ENCODE measurements at regions not wholly inside any gene's neighbourhood (a gene's known extent, or its start where the extent isn't known, plus 50 kb on each side); places are given as distances from the start of the nearest gene placed in this dataset.
A peak's percentile ranks its signal among the peaks of the same experiment; 100 is the strongest.

- Histone ChIP-seq H2BK5ac (ENCODE audit: low read depth, low read length, poor library complexity, severe bottlenecking) (no peak overlapping the region), H2BK15ac (ENCODE audit: low read depth, poor library complexity, severe bottlenecking) (no peak overlapping the region), H3K4me3 (ENCODE audit: insufficient read depth in 1 of 2, low read depth in 1 of 2, low read length in 2 of 2) (no peak overlapping the region), H3K9ac (ENCODE audit: low read length) (no peak overlapping the region), H3K4ac (ENCODE audit: low read depth in 1 of 2, low read length in 2 of 2) (no peak overlapping the region), H3K18ac (ENCODE audit: low read depth in 1 of 2, low read length in 2 of 2) (no peak overlapping the region), H3K4me2 (ENCODE audit: low read length, poor library complexity, severe bottlenecking) (no peak overlapping the region), H2AK5ac (ENCODE audit: low read length, severe bottlenecking) (no peak overlapping the region), H3K36me3 (ENCODE audit: control insufficient read depth in 1 of 2, insufficient read depth in 2 of 2, low read depth in 1 of 2, low read length in 2 of 2) (no peaks in the 10 kb centered on the region), H4K91ac (ENCODE audit: low read length) (no peak overlapping the region), H3K14ac (ENCODE audit: low read length in 2 of 2) (no peak overlapping the region), H2AFZ (ENCODE audit: low read depth, low read length) (no peak overlapping the region), H2BK120ac (ENCODE audit: low read depth, low read length) (no peak overlapping the region), H2BK12ac (ENCODE audit: low read length in 2 of 2) (no peak overlapping the region), H3K23ac (ENCODE audit: low read length in 2 of 2) (no peak overlapping the region), H3K27me3 (ENCODE audit: control insufficient read depth in 1 of 2, insufficient read depth in 1 of 2, low read length in 2 of 2) (no peaks in the 10 kb centered on the region), H3K27ac (ENCODE audit: low read length, poor library complexity, severe bottlenecking) (no peak overlapping the region), H3K9me3 (ENCODE audit: control insufficient read depth, low read length) (no peaks in the 10 kb centered on the region), H3K79me1 (replicated peaks; ENCODE audit: low read length, poor library complexity, severe bottlenecking) (no peaks in the 10 kb centered on the region), H3K4me1 (ENCODE audit: control insufficient read depth, insufficient read depth, low read depth, low read length) (no peaks in the 10 kb centered on the region), H4K8ac (ENCODE audit: low read length) (no peak overlapping the region)
- DNase-seq, result no peak
- WGBS, result 100% methylated on average over 1 of the region's 3 CpGs
Observed at GRCh38 chr3:182713111-182713510, 80.2 kb upstream of the ATP11B start.

GRCh38 chr3:182713743-182714517, 79.4 kb upstream of the ATP11B start:
- Histone ChIP-seq H3K27me3 (ENCODE audit: control insufficient read depth in 1 of 2, insufficient read depth in 1 of 2, low read length in 2 of 2) (no peaks in the 10 kb centered on the region), H3K18ac (ENCODE audit: low read depth in 1 of 2, low read length in 2 of 2) (no peak overlapping the region), H3K14ac (ENCODE audit: low read length in 2 of 2) (no peak overlapping the region), H3K79me1 (replicated peaks; ENCODE audit: low read length, poor library complexity, severe bottlenecking) (no peaks in the 10 kb centered on the region), H4K8ac (ENCODE audit: low read length) (no peak overlapping the region), H2BK5ac (ENCODE audit: low read depth, low read length, poor library complexity, severe bottlenecking) (no peak overlapping the region), H4K91ac (ENCODE audit: low read length) (no peak overlapping the region), H2BK12ac (ENCODE audit: low read length in 2 of 2) (no peak overlapping the region), H3K27ac (ENCODE audit: low read length, poor library complexity, severe bottlenecking) (no peak overlapping the region), H3K4ac (ENCODE audit: low read depth in 1 of 2, low read length in 2 of 2) (no peak overlapping the region), H2AK5ac (ENCODE audit: low read length, severe bottlenecking) (no peak overlapping the region), H3K4me2 (ENCODE audit: low read length, poor library complexity, severe bottlenecking) (no peak overlapping the region), H3K4me1 (ENCODE audit: control insufficient read depth, insufficient read depth, low read depth, low read length) (no peaks in the 10 kb centered on the region), H3K9me3 (ENCODE audit: control insufficient read depth, low read length) (no peaks in the 10 kb centered on the region), H3K9ac (ENCODE audit: low read length) (no peak overlapping the region), H2AFZ (ENCODE audit: low read depth, low read length) (no peak overlapping the region), H3K4me3 (ENCODE audit: insufficient read depth in 1 of 2, low read depth in 1 of 2, low read length in 2 of 2) (no peak overlapping the region), H2BK120ac (ENCODE audit: low read depth, low read length) (no peak overlapping the region), H2BK15ac (ENCODE audit: low read depth, poor library complexity, severe bottlenecking) (no peak overlapping the region), H3K23ac (ENCODE audit: low read length in 2 of 2) (no peak overlapping the region), H3K36me3 (ENCODE audit: control insufficient read depth in 1 of 2, insufficient read depth in 2 of 2, low read depth in 1 of 2, low read length in 2 of 2) (no peaks in the 10 kb centered on the region)
- WGBS, result 29% methylated on average over 3 of the region's 4 CpGs
- DNase-seq, result peak; percentile 73

GRCh38 chr3:182715006-182715405, 78.3 kb upstream of the ATP11B start:
- H2AK5ac ChIP-seq (ENCODE audit: low read length, severe bottlenecking), result no peak overlapping the region
- no peaks in the 10 kb centered on the region for H3K79me1 ChIP-seq (replicated peaks; ENCODE audit: low read length, poor library complexity, severe bottlenecking)
- no peak overlapping the region for H2BK12ac ChIP-seq (ENCODE audit: low read length in 2 of 2)
- H3K9me3 ChIP-seq (ENCODE audit: control insufficient read depth, low read length), result no peaks in the 10 kb centered on the region
- no peak overlapping the region for H2AFZ ChIP-seq (ENCODE audit: low read depth, low read length)
- WGBS, result 95% methylated on average over 2 of the region's 2 CpGs
- H3K4me3 ChIP-seq (ENCODE audit: insufficient read depth in 1 of 2, low read depth in 1 of 2, low read length in 2 of 2), result no peak overlapping the region
- H3K9ac ChIP-seq (ENCODE audit: low read length), result no peak overlapping the region
- H2BK5ac ChIP-seq (ENCODE audit: low read depth, low read length, poor library complexity, severe bottlenecking), result no peak overlapping the region
- no peak overlapping the region for H4K91ac ChIP-seq (ENCODE audit: low read length)
- no peaks in the 10 kb centered on the region for H3K4me1 ChIP-seq (ENCODE audit: control insufficient read depth, insufficient read depth, low read depth, low read length)
- no peaks in the 10 kb centered on the region for H3K36me3 ChIP-seq (ENCODE audit: control insufficient read depth in 1 of 2, insufficient read depth in 2 of 2, low read depth in 1 of 2, low read length in 2 of 2)
- H4K8ac ChIP-seq (ENCODE audit: low read length), result no peak overlapping the region
- no peak overlapping the region for H3K4me2 ChIP-seq (ENCODE audit: low read length, poor library complexity, severe bottlenecking)
- H3K14ac ChIP-seq (ENCODE audit: low read length in 2 of 2), result no peak overlapping the region
- H3K27ac ChIP-seq (ENCODE audit: low read length, poor library complexity, severe bottlenecking), result no peak overlapping the region
- no peak overlapping the region for H3K23ac ChIP-seq (ENCODE audit: low read length in 2 of 2)
- no peak overlapping the region for H3K4ac ChIP-seq (ENCODE audit: low read depth in 1 of 2, low read length in 2 of 2)
- no peak overlapping the region for H2BK120ac ChIP-seq (ENCODE audit: low read depth, low read length)
- no peaks in the 10 kb centered on the region for H3K27me3 ChIP-seq (ENCODE audit: control insufficient read depth in 1 of 2, insufficient read depth in 1 of 2, low read length in 2 of 2)
- no peak overlapping the region for H3K18ac ChIP-seq (ENCODE audit: low read depth in 1 of 2, low read length in 2 of 2)
- no peak overlapping the region for H2BK15ac ChIP-seq (ENCODE audit: low read depth, poor library complexity, severe bottlenecking)
- DNase-seq, result no peak

GRCh38 chr3:182716114-182716688, 77.1 kb upstream of the ATP11B start:
- H3K18ac ChIP-seq (ENCODE audit: low read depth in 1 of 2, low read length in 2 of 2), result no peak overlapping the region
- no peak overlapping the region for H3K23ac ChIP-seq (ENCODE audit: low read length in 2 of 2)
- H3K79me1 ChIP-seq (replicated peaks; ENCODE audit: low read length, poor library complexity, severe bottlenecking), result no peaks in the 10 kb centered on the region
- H3K4ac ChIP-seq (ENCODE audit: low read depth in 1 of 2, low read length in 2 of 2), result no peak overlapping the region
- H2BK12ac ChIP-seq (ENCODE audit: low read length in 2 of 2), result no peak overlapping the region
- H3K27me3 ChIP-seq (ENCODE audit: control insufficient read depth in 1 of 2, insufficient read depth in 1 of 2, low read length in 2 of 2), result no peaks in the 10 kb centered on the region
- H3K27ac ChIP-seq (ENCODE audit: low read length, poor library complexity, severe bottlenecking), result no peak overlapping the region
- H4K91ac ChIP-seq (ENCODE audit: low read length), result no peak overlapping the region
- H3K4me2 ChIP-seq (ENCODE audit: low read length, poor library complexity, severe bottlenecking), result no peak overlapping the region
- H3K9ac ChIP-seq (ENCODE audit: low read length), result no peak overlapping the region
- no peak overlapping the region for H4K8ac ChIP-seq (ENCODE audit: low read length)
- H2BK15ac ChIP-seq (ENCODE audit: low read depth, poor library complexity, severe bottlenecking), result no peak overlapping the region
- H2BK120ac ChIP-seq (ENCODE audit: low read depth, low read length), result no peak overlapping the region
- no peak overlapping the region for H3K4me3 ChIP-seq (ENCODE audit: insufficient read depth in 1 of 2, low read depth in 1 of 2, low read length in 2 of 2)
- no peaks in the 10 kb centered on the region for H3K36me3 ChIP-seq (ENCODE audit: control insufficient read depth in 1 of 2, insufficient read depth in 2 of 2, low read depth in 1 of 2, low read length in 2 of 2)
- no peak overlapping the region for H2AK5ac ChIP-seq (ENCODE audit: low read length, severe bottlenecking)
- H2AFZ ChIP-seq (ENCODE audit: low read depth, low read length), result no peak overlapping the region
- WGBS, result 37% methylated on average over 1 of the region's 1 CpG
- no peaks in the 10 kb centered on the region for H3K9me3 ChIP-seq (ENCODE audit: control insufficient read depth, low read length)
- no peak for DNase-seq
- no peak overlapping the region for H3K14ac ChIP-seq (ENCODE audit: low read length in 2 of 2)
- no peaks in the 10 kb centered on the region for H3K4me1 ChIP-seq (ENCODE audit: control insufficient read depth, insufficient read depth, low read depth, low read length)
- H2BK5ac ChIP-seq (ENCODE audit: low read depth, low read length, poor library complexity, severe bottlenecking), result no peak overlapping the region
